CD4-positive, CD25-positive, alpha-beta regulatory T cell (primary cell): ENCODE measurements at regions not wholly inside any gene's neighbourhood (a gene's known extent, or its start where the extent isn't known, plus 50 kb on each side); places are given as distances from the start of the nearest gene placed in this dataset.

Experiments
- ATAC-seq, 2 donors: fragments of 150-1000 bp; cut with Tn5 transposase; one replicate each; pipeline ENCODE4 v1.10.0; 2021; ENCODE audit warnings: low read depth in 2 of 2, moderate number of reproducible peaks in 2 of 2, moderate library complexity in 1 of 2
- DNase-seq, 3 donors: peaks; one replicate each; pipeline versions ENCODE4 v3.0.0 to v3.0.0-alpha.2; 2012 to 2022; ENCODE audit warnings: mixed read lengths in 1 of 3
- H3K27ac ChIP-seq: one replicate; pipeline ENCODE4 v1.7.0; 2013; ENCODE audit warnings: mild to moderate bottlenecking, low read length; ENCODE audit not compliant: insufficient read depth, poor library complexity, severe bottlenecking
- H3K27me3 ChIP-seq: one replicate; pipeline ENCODE4 v1.7.0; 2013; ENCODE audit warnings: low read length; ENCODE audit not compliant: control insufficient read depth, insufficient read depth
- H3K36me3 ChIP-seq: one replicate; pipeline ENCODE4 v1.7.0; 2013; ENCODE audit warnings: mild to moderate bottlenecking, low read length, moderate library complexity; ENCODE audit not compliant: control insufficient read depth, insufficient read depth
- H3K4me1 ChIP-seq: 2 replicates; pipeline ENCODE4 v1.7.0; 2013; ENCODE audit warnings: mild to moderate bottlenecking, low read length; ENCODE audit not compliant: insufficient read depth, control insufficient read depth, poor library complexity, severe bottlenecking
- H3K4me3 ChIP-seq: one replicate; pipeline ENCODE4 v1.7.0; 2013; ENCODE audit warnings: low read depth, mild to moderate bottlenecking, low read length, moderate library complexity
- H3K9me3 ChIP-seq, 2 experiments: 1 replicate in 1 of 2; 2 replicates in 1 of 2; pipeline ENCODE4 v1.7.0; 2013; ENCODE audit warnings: low read length in 2 of 2, mild to moderate bottlenecking in 1 of 2, moderate library complexity in 1 of 2; ENCODE audit not compliant: control insufficient read depth in 2 of 2
- H3K27ac Mint-ChIP-seq, 3 donors: one replicate each; pipeline ENCODE4 v1.8.0; 2020 to 2022; ENCODE audit warnings: mild to moderate bottlenecking in 3 of 3, mixed read lengths in 3 of 3, moderate library complexity in 2 of 3
- H3K27me3 Mint-ChIP-seq: one replicate; pipeline ENCODE4 v1.8.0; 2022; ENCODE audit warnings: mild to moderate bottlenecking, mixed read lengths
- H3K36me3 Mint-ChIP-seq: one replicate; pipeline ENCODE4 v1.8.0; 2020; ENCODE audit warnings: mixed read lengths
- H3K4me1 Mint-ChIP-seq, 4 donors: one replicate each; pipeline ENCODE4 v1.8.0; 2020 to 2022; ENCODE audit warnings: mixed read lengths in 4 of 4, mild to moderate bottlenecking in 1 of 4
- H3K4me3 Mint-ChIP-seq, 4 donors: one replicate each; pipeline ENCODE4 v1.8.0; 2020 to 2022; ENCODE audit warnings: mild to moderate bottlenecking in 4 of 4, mixed read lengths in 4 of 4, moderate library complexity in 3 of 4
- H3K9me3 Mint-ChIP-seq, 7 donors: one replicate each; pipeline ENCODE4 v1.8.0; 2020 to 2022; ENCODE audit warnings: mixed read lengths in 7 of 7, mild to moderate bottlenecking in 3 of 7, moderate library complexity in 2 of 7

- Mint-ChIP-seq H3K36me3 (no peaks in the 10 kb centered on the region), H3K27me3 (no peaks in the 10 kb centered on the region), H3K27ac (no peak overlapping the region), H3K9me3 (peaks cover 0 to 7% (median 0%) of the 10 kb centered on the region in 7 donors), H3K4me3 (no peak overlapping the region), H3K4me1 (no peaks in the 10 kb centered on the region)
- Histone ChIP-seq H3K9me3 (no peaks in the 10 kb centered on the region), H3K27me3 (no peaks in the 10 kb centered on the region), H3K4me1 (no peaks in the 10 kb centered on the region), H3K4me3 (no peak overlapping the region), H3K27ac (no peak overlapping the region), H3K36me3 (no peaks in the 10 kb centered on the region)
- ATAC-seq, result no peak
- no peak for DNase-seq
Observed at GRCh38 chr10:78685466-78686103, 383.2 kb upstream of the ZMIZ1 start.

GRCh38 chr10:78686444-78687060 lies 382.2 kb upstream of the ZMIZ1 start:
- H3K27ac ChIP-seq, result no peak overlapping the region
- H3K27ac Mint-ChIP-seq, result no peak overlapping the region

GRCh38 chr10:78687626-78688025 lies 381.1 kb upstream of the ZMIZ1 start:
- no peak overlapping the region for H3K4me3 Mint-ChIP-seq
- DNase-seq (no peak), ATAC-seq (no peak)
- H3K4me1 Mint-ChIP-seq, result no peaks in the 10 kb centered on the region
- H3K27me3 Mint-ChIP-seq, result no peaks in the 10 kb centered on the region
- Histone ChIP-seq H3K27ac (no peak overlapping the region), H3K36me3 (no peaks in the 10 kb centered on the region), H3K9me3 (no peaks in the 10 kb centered on the region), H3K27me3 (no peaks in the 10 kb centered on the region), H3K4me3 (no peak overlapping the region), H3K4me1 (no peaks in the 10 kb centered on the region)
- H3K27ac Mint-ChIP-seq, result no peak overlapping the region
- H3K9me3 Mint-ChIP-seq, result peaks cover 0 to 2% (median 0%) of the 10 kb centered on the region in 7 donors
- H3K36me3 Mint-ChIP-seq, result no peaks in the 10 kb centered on the region

More at GRCh38 chr10:78686444-78687060, 382.2 kb upstream of the ZMIZ1 start:
- H3K4me1 ChIP-seq, result no peaks in the 10 kb centered on the region
- Mint-ChIP-seq H3K4me1 (no peaks in the 10 kb centered on the region), H3K27me3 (no peaks in the 10 kb centered on the region), H3K4me3 (no peak overlapping the region), H3K9me3 (peaks cover 0 to 3% (median 0%) of the 10 kb centered on the region in 7 donors), H3K36me3 (no peaks in the 10 kb centered on the region)
- H3K27me3 ChIP-seq, result no peaks in the 10 kb centered on the region
- H3K36me3 ChIP-seq, result no peaks in the 10 kb centered on the region
- DNase-seq (no peak), ATAC-seq (no peak)
- no peaks in the 10 kb centered on the region for H3K9me3 ChIP-seq
- no peak overlapping the region for H3K4me3 ChIP-seq

- no peaks in the 10 kb centered on the region for H3K27me3 ChIP-seq
- no peaks in the 10 kb centered on the region for H3K36me3 Mint-ChIP-seq
- H3K27ac ChIP-seq, result no peak overlapping the region
- no peak overlapping the region for H3K4me3 ChIP-seq
- no peak for ATAC-seq
- H3K36me3 ChIP-seq, result no peaks in the 10 kb centered on the region
- no peaks in the 10 kb centered on the region for H3K9me3 ChIP-seq
- no peak for DNase-seq
- H3K27me3 Mint-ChIP-seq, result no peaks in the 10 kb centered on the region
- H3K4me1 ChIP-seq, result no peaks in the 10 kb centered on the region
- H3K9me3 Mint-ChIP-seq, result peaks cover 0 to 2% (median 0%) of the 10 kb centered on the region in 7 donors
- no peaks in the 10 kb centered on the region for H3K4me1 Mint-ChIP-seq
- H3K4me3 Mint-ChIP-seq, result no peak overlapping the region
- H3K27ac Mint-ChIP-seq, result no peak overlapping the region
Observed at GRCh38 chr10:78688230-78688900, 380.4 kb upstream of the ZMIZ1 start.

- H3K4me1 Mint-ChIP-seq, result no peaks in the 10 kb centered on the region
- no peaks in the 10 kb centered on the region for H3K4me1 ChIP-seq
- ATAC-seq, result no peak
- peaks cover under 1% of the 10 kb centered on the region for H3K27me3 Mint-ChIP-seq
- peaks cover 4% of the 10 kb centered on the region for H3K27me3 ChIP-seq
- no peak overlapping the region for H3K4me3 Mint-ChIP-seq
- no peak overlapping the region for H3K4me3 ChIP-seq
- H3K9me3 ChIP-seq, result no peaks in the 10 kb centered on the region
- no peak overlapping the region for H3K27ac Mint-ChIP-seq
- H3K9me3 Mint-ChIP-seq, result peaks cover 0 to 2% (median 0%) of the 10 kb centered on the region in 7 donors
- no peak for DNase-seq
- no peak overlapping the region for H3K27ac ChIP-seq
- no peaks in the 10 kb centered on the region for H3K36me3 ChIP-seq
- H3K36me3 Mint-ChIP-seq, result no peaks in the 10 kb centered on the region
Observed at GRCh38 chr10:78688901-78689583, 379.7 kb upstream of the ZMIZ1 start.

- peaks cover 6% of the 10 kb centered on the region for H3K27me3 Mint-ChIP-seq
- peaks cover 0 to 1% (median 0%) of the 10 kb centered on the region in 7 donors for H3K9me3 Mint-ChIP-seq
- no peak overlapping the region for H3K4me3 Mint-ChIP-seq
- H3K27ac Mint-ChIP-seq, result no peak overlapping the region
- H3K36me3 Mint-ChIP-seq, result no peaks in the 10 kb centered on the region
- Histone ChIP-seq H3K27me3 (peaks cover 4% of the 10 kb centered on the region), H3K4me1 (no peaks in the 10 kb centered on the region), H3K27ac (no peak overlapping the region), H3K4me3 (no peak overlapping the region), H3K9me3 (no peaks in the 10 kb centered on the region), H3K36me3 (no peaks in the 10 kb centered on the region)
- ATAC-seq (no peak), DNase-seq (no peak)
- no peaks in the 10 kb centered on the region for H3K4me1 Mint-ChIP-seq
Observed at GRCh38 chr10:78689584-78689935, 379.2 kb upstream of the ZMIZ1 start.

GRCh38 chr10:78690354-78691111 lies 378.2 kb upstream of the ZMIZ1 start:
- Mint-ChIP-seq H3K36me3 (no peaks in the 10 kb centered on the region), H3K9me3 (peaks cover 0 to 3% (median 0%) of the 10 kb centered on the region in 7 donors), H3K4me3 (no peak overlapping the region), H3K27me3 (peaks cover 8% of the 10 kb centered on the region), H3K4me1 (no peaks in the 10 kb centered on the region), H3K27ac (no peak overlapping the region)
- Histone ChIP-seq H3K27ac (no peak overlapping the region), H3K27me3 (peaks cover 4% of the 10 kb centered on the region), H3K9me3 (no peaks in the 10 kb centered on the region), H3K4me1 (no peaks in the 10 kb centered on the region), H3K36me3 (no peaks in the 10 kb centered on the region), H3K4me3 (no peak overlapping the region)
- ATAC-seq (no peak), DNase-seq (no peak)
